ENCODE measurements at regions not wholly inside any gene's neighbourhood (a gene's known extent, or its start where the extent isn't known, plus 50 kb on each side); places are given as distances from the start of the nearest gene placed in this dataset.

DNA sequence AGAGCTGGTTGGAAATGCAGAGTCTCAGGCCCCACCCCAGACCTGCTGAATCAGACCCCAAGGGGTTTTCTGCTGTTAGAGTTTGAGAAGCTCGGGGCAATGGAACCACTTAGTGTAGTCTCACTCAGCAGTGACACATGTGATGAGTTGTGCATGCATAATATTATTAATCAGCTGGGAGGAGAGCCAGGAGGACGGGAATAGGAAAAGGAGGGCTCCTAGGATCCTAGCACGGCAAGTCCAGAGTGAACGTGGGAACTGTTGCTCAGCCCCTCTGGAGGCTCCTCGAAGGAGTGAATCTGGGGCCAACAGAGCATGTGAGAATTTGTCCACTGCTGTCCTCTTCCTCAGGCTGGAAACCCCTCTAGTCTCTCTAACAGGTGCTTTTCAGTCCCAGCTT lies 87.1 kb downstream of the HS1BP3 start:
- H3K4me3 ChIP-seq (replicated peaks; ENCODE audit: low read depth, low read length): no peak overlapping the region
- peak; percentile 38 for DNase-seq (ENCODE audit: low read depth)
- TF ChIP-seq, protein P1, sequence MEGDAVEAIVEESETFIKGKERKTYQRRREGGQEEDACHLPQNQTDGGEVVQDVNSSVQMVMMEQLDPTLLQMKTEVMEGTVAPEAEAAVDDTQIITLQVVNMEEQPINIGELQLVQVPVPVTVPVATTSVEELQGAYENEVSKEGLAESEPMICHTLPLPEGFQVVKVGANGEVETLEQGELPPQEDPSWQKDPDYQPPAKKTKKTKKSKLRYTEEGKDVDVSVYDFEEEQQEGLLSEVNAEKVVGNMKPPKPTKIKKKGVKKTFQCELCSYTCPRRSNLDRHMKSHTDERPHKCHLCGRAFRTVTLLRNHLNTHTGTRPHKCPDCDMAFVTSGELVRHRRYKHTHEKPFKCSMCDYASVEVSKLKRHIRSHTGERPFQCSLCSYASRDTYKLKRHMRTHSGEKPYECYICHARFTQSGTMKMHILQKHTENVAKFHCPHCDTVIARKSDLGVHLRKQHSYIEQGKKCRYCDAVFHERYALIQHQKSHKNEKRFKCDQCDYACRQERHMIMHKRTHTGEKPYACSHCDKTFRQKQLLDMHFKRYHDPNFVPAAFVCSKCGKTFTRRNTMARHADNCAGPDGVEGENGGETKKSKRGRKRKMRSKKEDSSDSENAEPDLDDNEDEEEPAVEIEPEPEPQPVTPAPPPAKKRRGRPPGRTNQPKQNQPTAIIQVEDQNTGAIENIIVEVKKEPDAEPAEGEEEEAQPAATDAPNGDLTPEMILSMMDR (IDR thresholded peaks at IDR 0.05; ENCODE audit: low read length, missing control alignments): no peak

DNA sequence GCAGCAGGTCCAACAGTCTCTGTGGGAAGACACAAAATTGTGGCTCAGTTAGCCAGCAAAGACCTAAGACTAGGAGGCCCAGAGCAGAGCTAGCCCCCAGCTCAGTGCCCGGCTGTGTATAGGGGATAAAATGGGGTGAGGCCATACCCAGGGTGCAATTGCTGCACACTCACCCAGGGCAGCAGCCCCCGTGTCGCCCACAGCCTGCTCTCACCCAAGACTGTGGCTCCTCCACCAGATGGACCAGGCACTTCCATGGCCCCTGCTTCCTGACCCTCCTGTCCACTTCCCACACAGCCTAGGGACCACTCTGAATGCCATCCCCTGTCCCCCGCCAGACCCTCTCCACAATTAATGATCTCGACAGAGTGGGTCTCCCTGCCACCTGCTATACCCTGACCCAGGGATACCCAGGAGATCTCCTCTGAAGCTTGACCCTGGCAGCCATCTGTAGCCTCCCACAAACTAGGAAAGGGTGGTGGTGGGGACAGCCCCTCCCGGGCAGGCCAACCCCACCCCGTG lies 85.7 kb downstream of the HS1BP3 start:
- no peak for DNase-seq (ENCODE audit: low read depth)
- TF ChIP-seq, protein P1 (IDR thresholded peaks at IDR 0.05; ENCODE audit: low read length, missing control alignments): no peak
- no peak overlapping the region for H3K4me3 ChIP-seq (replicated peaks; ENCODE audit: low read depth, low read length)

DNA sequence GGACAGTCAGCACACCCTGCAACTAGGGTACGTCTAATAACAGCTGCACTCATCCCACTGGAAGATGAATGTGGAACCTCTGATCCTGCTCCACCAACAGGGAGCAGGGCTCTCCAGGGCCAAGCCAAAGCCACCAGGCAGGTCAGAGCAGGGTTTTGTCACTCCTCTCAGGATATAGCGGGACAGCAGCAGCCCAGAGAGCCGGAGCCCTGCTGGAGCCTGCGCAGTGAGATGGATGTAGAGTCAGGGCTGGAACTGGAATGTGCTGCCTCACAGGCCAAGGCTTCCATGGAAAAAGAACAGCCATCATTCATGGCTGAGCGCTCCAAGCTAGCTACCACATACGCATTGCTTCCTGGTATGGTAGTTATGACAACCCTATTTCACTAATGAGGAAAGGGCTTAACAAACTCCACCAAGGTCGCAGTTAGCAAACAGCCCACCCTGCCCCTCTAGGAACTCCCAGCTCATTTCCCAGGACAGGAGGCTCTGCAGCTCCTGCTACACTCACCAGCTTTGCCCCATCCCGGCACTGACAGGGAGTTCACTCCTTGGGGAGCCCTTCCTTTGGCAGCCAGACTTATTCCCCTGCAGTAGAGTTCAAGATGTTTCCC lies 85.2 kb downstream of the HS1BP3 start:
- H3K4me3 ChIP-seq (replicated peaks; ENCODE audit: low read depth, low read length): no peak overlapping the region
- DNase-seq (ENCODE audit: low read depth): no peak
- TF ChIP-seq, protein P1 (IDR thresholded peaks at IDR 0.05; ENCODE audit: low read length, missing control alignments): no peak

DNA sequence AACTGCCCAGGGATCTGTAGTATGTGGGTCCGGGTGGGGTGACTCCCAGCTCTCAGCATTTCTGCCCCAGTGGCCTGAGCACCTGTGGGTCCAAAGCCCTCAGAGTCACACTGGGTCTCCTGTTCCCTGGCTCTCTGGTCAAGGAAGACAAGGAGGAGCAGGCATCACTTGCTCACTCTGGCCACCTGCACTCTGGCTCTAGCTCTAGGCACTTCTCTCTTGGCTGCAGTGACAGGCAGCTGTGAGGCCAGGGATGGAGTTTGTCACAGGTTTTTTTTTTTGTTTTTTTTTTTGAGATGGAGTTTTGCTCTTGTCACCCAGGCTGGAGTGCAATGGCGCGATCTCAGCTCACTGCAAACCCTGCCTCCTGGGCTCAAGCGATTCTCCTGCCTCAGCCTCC lies 84.6 kb downstream of the HS1BP3 start:
- no peak overlapping the region for H3K4me3 ChIP-seq (replicated peaks; ENCODE audit: low read depth, low read length)
- no peak for DNase-seq (ENCODE audit: low read depth)
- TF ChIP-seq, protein P1 (IDR thresholded peaks at IDR 0.05; ENCODE audit: low read length, missing control alignments): no peak

DNA sequence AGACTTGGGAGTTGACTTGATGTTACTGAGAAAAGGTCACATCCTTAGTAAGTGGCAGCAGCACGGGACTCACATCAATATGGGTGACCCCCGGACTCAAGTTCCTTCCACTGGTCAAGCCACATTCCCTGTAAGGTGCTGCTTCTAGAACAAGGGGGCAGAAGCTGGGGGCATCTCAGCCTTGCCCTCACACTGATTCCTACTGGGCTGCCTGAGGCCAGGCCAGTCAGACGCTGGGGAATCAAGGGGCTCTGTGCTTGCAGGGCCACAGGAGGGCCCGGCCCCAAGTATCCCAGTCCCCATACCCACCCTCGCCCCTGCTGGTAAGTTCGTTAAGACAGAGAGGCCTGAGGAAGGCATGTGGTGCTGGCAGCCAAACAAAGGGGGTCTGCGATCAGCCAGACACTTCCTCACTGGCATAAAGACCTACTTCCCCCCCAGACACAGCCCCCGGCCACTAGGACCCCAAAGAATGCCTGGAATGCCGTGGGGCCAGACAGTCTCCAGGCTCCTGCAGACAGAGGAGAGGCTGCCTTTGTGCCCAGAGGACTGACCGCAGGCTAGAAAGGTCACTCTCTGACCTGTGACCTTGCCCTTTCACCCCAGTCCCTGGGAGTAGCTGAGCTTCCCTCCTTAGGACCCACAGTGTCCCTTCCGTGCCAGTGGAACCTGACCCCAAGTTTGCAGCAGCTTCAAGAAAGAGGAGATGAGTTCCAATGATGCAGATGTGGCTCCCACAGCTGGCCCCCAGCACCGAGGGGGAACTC lies 83.6 kb downstream of the HS1BP3 start:
- no peak overlapping the region for H3K4me3 ChIP-seq (replicated peaks; ENCODE audit: low read depth, low read length)
- no peak for DNase-seq (ENCODE audit: low read depth)
- TF ChIP-seq, protein P1 (IDR thresholded peaks at IDR 0.05; ENCODE audit: low read length, missing control alignments): no peak
